ENCODE measurements at regions not wholly inside any gene's neighbourhood (a gene's known extent, or its start where the extent isn't known, plus 50 kb on each side); places are given as distances from the start of the nearest gene placed in this dataset.

DNA sequence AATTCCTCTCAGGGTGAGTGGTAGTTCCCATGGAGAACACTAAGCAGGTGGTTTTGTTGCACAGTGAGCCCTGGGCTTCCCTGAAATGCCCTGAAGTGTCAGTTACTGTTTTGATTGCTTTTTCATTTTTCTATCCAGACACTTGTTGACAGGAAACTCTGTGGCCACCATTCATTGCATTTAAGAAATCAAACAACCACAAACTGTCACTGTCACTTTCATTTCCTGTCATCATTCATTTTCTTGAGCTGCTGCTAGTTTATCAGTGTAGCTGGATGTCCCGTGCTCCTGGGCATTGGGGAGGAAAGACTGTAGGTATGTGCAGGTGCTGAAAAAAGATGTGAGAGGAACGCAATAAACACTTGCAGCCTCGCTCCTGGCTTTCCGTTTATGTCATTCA is 891.6 kb upstream of the ZEB2 start:
- Histone ChIP-seq H2AK5ac (ENCODE audit: insufficient read length, low read length) (no peak overlapping the region), H3K79me1 (ENCODE audit: insufficient read depth, low read depth, low read length, poor library complexity, severe bottlenecking) (no peaks in the 10 kb centered on the region), H3K9ac (ENCODE audit: extremely low read depth, insufficient read length, low read length) (no peak overlapping the region), H4K8ac (replicated peaks; ENCODE audit: insufficient read length, low read depth, low read length) (no peak overlapping the region), H3K56ac (ENCODE audit: insufficient read length, low read depth, low read length) (no peak overlapping the region), H3K27me3 (ENCODE audit: insufficient read depth, low read length) (no peaks in the 10 kb centered on the region), H3K14ac (ENCODE audit: insufficient read depth, low read length) (no peak overlapping the region), H3K79me2 (ENCODE audit: insufficient read depth, low read length) (no peaks in the 10 kb centered on the region), H3K23me2 (ENCODE audit: insufficient read length, low read depth, low read length, poor library complexity, severe bottlenecking) (no peaks in the 10 kb centered on the region), H3K18ac (ENCODE audit: insufficient read length, low read depth, low read length) (no peak overlapping the region), H4K91ac (ENCODE audit: insufficient read length, low read depth, low read length) (no peak overlapping the region), H3K9me3 (ENCODE audit: control insufficient read depth, low read depth, low read length) (no peaks in the 10 kb centered on the region), H4K5ac (ENCODE audit: insufficient read length, low read depth, low read length) (no peak overlapping the region), H3T11ph (ENCODE audit: low read length) (no peak overlapping the region), H3K23ac (ENCODE audit: insufficient read length, low read depth, low read length) (no peak overlapping the region), H2BK5ac (ENCODE audit: insufficient read length, low read length) (no peak overlapping the region), H3K27ac (ENCODE audit: insufficient read length, low read depth, low read length) (no peak overlapping the region), H4K20me1 (ENCODE audit: control insufficient read depth, insufficient read depth, insufficient read length) (no peaks in the 10 kb centered on the region), H2BK12ac (ENCODE audit: insufficient read length, low read depth, low read length) (no peak overlapping the region), H3K4ac (ENCODE audit: low read depth, low read length) (no peak overlapping the region), H2BK20ac (ENCODE audit: low read depth, low read length, poor library complexity, severe bottlenecking) (no peak overlapping the region), H2BK15ac (ENCODE audit: low read depth, low read length) (no peak overlapping the region), H3K4me1 (ENCODE audit: insufficient read depth, low read length) (no peaks in the 10 kb centered on the region), H2AFZ (ENCODE audit: low read length) (no peak overlapping the region), H2BK120ac (ENCODE audit: low read depth, low read length, poor library complexity, severe bottlenecking) (no peak overlapping the region), H3K4me2 (ENCODE audit: insufficient read depth, insufficient read length, low read length) (no peak overlapping the region)
- Mint-ChIP-seq H3K27ac (no peak overlapping the region), H3K4me1 (no peaks in the 10 kb centered on the region), H3K27me3 (ENCODE audit: low read depth) (no peaks in the 10 kb centered on the region), H3K9me3 (peaks cover 5 to 10% of the 10 kb centered on the region in 2 experiments; a peak in 3 of 5 replicates), H3K36me3 (ENCODE audit: insufficient read depth in 1 of 3, low read depth in 3 of 3) (peaks cover 0 to 6% (median 3%) of the 10 kb centered on the region in 3 experiments; a peak in 4 of 7 replicates), H3K4me3 (no peak overlapping the region)
- TF ChIP-seq, protein P1, sequence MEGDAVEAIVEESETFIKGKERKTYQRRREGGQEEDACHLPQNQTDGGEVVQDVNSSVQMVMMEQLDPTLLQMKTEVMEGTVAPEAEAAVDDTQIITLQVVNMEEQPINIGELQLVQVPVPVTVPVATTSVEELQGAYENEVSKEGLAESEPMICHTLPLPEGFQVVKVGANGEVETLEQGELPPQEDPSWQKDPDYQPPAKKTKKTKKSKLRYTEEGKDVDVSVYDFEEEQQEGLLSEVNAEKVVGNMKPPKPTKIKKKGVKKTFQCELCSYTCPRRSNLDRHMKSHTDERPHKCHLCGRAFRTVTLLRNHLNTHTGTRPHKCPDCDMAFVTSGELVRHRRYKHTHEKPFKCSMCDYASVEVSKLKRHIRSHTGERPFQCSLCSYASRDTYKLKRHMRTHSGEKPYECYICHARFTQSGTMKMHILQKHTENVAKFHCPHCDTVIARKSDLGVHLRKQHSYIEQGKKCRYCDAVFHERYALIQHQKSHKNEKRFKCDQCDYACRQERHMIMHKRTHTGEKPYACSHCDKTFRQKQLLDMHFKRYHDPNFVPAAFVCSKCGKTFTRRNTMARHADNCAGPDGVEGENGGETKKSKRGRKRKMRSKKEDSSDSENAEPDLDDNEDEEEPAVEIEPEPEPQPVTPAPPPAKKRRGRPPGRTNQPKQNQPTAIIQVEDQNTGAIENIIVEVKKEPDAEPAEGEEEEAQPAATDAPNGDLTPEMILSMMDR (conservative IDR thresholded peaks at IDR 0.05), result no peak
- no CpG with 5 or more reads among the region's 4 CpGs for WGBS (ENCODE audit: extremely low coverage, insufficient read length, low lambda C conversion rate)
- DNase-seq, result no peak
